ENCODE measurements at regions not wholly inside any gene's neighbourhood (a gene's known extent, or its start where the extent isn't known, plus 50 kb on each side); places are given as distances from the start of the nearest gene placed in this dataset.

DNA sequence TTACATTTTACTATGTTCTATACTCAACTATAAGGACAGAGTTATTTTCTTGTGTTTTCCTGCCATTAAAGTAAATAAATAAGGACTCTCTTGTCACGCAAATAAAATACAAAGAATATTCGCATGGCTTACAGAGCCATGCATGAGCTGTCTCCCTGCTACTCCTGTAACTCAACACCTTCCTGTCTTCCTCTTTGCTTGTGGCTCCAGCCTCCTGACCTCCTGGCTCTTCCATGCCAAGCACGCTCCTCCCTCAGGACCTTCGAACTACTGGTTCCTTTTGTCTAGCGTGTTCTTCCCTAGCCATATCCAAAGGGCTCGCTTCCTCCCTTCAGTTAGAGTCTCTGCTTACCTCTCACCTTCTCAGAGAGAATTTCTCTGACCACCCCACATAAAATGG, 124.3 kb upstream of the TMC3 start:
- TF ChIP-seq TAF1 (IDR thresholded peaks at IDR 0.05; ENCODE audit: borderline replicate concordance, low read depth, low read length) (no peak), POLR2AphosphoS5 (IDR thresholded peaks at IDR 0.05; ENCODE audit: low read depth, low read length) (no peak)
